ENCODE measurements at regions not wholly inside any gene's neighbourhood (a gene's known extent, or its start where the extent isn't known, plus 50 kb on each side); places are given as distances from the start of the nearest gene placed in this dataset.

DNA sequence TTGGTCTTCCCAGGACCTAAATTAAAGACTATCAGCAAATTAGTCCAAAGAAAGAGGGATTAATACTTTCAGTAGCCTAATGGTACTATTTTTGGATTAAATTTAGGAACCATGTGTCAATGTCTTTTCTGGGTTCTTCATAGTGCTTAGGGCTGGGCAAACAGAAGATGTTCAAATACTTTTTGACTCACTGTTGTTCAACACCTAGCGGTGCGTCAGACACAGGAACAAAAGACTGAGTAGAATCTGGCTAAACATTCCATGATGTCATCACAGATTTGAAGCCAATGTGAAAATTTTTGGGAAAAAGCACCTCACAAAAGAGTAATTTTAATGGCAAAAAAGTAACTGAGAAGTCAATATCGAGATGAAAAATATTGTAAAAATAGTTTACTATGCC, 544.4 kb downstream of the EFNA5 start:
- DNase-seq, result no peak

DNA sequence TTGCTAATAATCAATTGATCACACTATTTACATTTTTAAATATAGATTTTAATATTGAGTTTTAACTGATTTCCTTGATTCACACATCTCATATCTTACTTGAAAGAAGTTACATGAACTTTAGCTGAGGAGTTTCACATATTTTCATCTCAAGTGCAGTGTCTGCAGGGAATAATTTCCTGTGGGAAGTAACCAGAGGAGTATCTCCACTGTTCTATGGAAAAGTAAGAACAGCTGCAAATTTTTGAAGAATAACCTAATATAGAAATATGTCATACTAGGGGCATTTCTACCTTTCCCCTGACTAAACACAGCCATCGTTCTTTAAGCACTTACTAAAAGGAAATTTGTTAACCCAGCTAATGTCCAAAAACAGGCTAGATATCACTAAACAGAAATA, 546.4 kb downstream of the EFNA5 start:
- no peak for DNase-seq

- DNase-seq, result no peak
Observed at GRCh38 chr5:107123014-107123413, 547.7 kb downstream of the EFNA5 start.

DNA sequence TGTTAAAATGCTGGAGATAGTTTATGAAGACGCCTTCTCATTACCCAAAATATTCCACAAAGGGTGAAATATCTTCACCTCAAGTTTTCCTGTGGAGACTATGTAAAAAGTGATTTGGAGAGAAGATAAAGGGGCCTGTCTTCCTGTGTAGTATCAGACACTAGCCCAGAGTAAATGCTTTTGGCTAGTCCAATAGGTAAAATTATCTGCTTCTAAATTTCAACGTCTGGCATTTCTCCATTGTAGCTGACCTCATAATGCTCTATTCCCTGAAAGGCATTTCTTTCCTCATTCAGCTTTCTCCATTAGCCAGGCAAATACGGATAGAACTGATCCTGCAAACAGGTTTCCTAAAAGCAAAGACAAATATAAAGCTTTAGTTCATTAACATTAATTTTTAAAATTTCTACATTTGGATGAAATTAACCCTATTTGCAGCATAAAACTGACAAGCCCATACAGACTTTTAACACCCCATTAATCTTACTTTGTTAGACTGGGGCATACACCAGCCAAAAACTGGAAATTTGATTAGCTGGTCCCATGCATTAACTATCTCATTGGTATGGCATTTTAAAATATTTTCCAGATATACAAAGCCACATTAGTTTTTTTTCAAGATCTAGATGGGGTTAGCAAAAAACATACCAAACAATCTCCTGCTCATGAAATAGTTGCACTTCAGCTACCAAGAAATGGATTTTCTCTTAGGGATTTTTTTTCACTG, 548.8 kb downstream of the EFNA5 start:
- no peak for DNase-seq

- no peak for DNase-seq
Observed at GRCh38 chr5:107119656-107120055, 551.1 kb downstream of the EFNA5 start.

DNA sequence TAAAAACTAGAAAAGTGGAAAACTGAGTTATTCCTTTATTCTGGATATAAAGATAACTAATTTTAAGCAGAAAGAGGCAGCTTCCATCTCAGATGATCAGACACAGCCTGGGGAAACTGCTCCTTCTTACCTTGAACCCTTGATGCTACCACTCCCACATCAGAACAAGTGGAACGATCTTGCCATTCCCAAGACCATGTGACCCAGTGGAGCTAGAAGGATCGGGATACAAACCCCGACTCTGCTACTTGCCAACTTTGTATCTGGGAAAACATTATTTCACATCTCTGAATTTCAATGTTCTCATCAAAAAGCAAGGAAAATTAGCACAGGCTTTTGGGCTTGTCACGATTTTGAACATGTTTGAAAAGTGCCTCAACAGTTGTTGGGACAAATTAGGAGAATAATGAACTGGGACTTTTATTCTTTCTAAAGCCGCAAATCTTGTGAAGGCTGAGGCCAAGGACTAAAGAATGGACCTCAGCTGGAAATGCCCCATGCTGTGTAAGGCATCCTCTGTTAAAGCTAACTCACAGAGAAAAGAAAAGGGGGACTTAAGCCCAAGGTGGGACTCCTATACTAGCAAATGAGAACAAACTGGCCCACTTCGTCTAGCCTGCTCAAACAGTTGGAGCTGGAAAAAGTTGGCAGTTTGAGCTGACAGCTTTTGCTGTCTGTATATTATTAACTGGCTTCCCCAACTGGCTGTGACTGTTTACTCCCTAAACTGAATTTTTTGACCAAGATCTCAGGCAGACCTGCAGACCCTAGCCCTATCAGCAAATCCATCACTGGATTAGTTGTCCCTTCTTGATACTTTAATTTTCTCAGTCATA, 552.3 kb downstream of the EFNA5 start:
- DNase-seq, result no peak

DNA sequence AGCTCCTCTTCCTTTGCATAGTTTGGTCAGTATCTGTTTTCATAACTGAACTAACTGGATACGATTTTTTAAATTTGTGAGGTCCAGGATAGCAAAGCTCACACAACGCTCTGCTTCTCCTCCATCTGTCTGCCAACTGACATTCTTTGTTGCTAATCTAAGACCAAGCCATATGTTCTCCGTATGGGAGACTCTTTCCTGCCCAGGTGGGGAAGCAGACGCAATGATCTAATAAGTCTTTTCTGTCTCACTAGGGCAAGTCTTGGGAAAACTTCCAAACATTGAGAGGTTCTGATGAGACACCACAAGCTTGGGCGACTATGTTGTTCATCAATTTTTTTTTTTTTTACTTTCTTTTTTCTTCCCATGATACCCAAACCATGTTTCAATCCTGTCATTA, 558.5 kb downstream of the EFNA5 start:
- no peak for DNase-seq

DNA sequence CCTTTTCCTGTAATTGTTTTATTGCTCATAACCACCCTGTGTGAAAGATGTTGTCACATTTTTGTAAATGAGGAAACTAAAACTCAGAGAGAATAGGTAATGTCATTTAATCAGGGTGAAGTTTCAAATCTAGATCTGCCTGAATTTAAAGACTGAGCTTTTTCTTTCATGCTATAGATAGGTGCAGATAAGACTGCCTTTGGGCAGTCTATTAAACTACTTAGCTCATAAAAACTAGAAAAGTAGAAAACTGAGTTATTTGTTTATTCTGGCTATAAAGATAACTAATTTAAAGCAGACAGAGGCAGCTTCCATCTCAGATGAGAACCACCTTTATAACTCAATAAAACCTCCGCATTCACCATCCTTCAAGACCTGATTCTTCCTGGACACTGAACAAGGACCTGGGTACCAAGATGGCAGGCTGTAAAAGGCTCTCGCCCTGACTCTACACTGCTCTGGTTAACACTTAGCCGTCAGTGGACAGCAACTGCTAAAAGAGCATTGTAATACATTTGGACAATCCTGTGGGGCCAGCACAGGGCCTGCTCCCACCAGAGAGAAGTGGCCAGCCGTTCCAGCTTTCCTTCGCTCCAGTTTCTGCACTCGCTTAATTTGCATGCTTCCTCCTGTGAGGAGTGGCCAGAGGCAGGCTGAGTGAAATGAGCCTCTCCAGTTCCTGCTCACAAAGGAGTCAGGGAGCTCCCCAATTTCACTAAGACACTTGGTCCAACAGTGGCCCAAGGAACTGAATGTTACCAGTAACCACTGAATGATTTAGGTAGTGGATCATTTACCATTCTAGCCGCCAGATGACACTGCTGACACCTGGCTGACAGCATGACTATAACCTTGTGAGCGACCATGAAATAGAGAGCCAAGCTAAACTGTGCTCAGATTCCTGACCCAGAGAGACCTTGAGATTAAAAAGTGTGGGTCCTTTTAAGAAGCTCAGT, 566.4 kb downstream of the EFNA5 start:
- DNase-seq, result no peak

DNA sequence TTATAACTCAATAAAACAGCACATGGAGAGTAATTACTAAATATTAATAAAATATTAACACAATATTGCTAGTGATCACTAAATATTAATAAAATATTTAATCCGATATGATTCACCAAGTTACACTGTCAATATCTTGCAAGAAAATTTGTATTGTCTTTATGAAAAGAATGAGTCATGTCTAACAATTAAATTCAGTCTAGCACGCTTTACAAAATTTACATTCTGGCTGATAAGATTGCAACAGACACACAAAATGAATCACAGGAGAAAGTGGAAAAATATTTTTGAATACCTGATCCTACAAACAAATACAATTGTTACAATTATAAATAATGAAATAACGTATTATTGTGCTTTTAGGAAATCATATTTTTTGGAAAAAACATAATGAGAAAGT, 567.2 kb downstream of the EFNA5 start:
- no peak for DNase-seq

- DNase-seq, result no peak
Observed at GRCh38 chr5:107100121-107100520, 570.6 kb downstream of the EFNA5 start.

- no peak for DNase-seq
Observed at GRCh38 chr5:107099506-107099905, 571.2 kb downstream of the EFNA5 start.

DNA sequence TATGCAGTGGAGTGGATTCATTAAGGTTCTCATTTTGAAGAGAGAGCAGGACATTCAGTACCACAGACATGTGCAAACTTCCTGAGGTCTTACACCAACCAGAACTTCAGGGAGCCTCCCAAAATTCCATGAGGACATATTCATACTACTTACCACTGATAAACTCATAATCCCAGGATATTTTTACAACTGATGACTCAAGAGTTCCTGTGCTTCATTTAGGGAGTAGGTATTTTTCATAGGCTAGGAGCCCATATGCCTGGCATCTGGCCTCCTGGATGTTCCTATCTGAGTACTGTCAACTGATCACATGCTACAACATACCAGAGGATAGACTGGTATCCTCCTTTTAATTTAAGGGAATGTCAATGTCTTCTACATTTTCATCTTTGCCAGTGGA, 578.0 kb downstream of the EFNA5 start:
- DNase-seq, result no peak

DNA sequence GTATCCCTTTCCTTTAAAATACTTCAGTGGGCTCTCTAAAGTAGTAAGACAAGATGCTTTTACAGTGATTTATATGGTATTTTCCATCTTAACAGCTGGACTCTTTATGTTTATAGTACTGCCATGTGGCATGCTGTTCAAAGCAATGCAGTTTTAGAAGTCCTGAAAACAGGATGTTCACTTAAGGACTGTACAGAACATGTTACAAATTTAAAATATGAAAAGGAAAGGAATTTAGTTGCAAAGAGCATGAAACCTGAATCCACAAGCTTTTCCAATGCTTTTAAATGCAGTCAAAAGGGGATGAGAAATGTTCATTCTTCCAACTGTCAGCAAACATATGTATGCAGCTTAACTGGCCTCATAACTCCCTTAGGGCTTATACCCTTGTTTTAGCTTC, 580.2 kb downstream of the EFNA5 start:
- DNase-seq, result no peak

- DNase-seq, result no peak
Observed at GRCh38 chr5:107088907-107089306, 581.8 kb downstream of the EFNA5 start.

DNA sequence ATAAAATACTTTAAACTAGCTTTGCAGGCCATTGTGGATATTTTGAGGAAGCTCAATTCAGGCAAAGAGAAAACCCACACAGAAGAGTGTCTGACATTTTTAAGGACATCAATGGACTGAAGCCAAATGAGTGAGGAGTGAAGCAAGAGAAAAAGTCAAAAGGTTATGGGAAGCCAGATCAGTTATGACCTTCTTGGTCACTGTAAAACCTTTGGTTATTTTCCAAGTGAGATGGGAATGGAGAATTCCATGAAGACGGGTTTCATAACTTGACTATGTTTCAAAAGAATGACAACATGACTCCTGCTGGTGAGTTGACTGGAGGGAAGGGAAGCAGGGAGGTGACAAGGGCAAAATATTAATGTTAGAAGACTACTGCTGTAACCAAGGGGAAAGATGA, 585.2 kb downstream of the EFNA5 start:
- DNase-seq, result no peak

DNA sequence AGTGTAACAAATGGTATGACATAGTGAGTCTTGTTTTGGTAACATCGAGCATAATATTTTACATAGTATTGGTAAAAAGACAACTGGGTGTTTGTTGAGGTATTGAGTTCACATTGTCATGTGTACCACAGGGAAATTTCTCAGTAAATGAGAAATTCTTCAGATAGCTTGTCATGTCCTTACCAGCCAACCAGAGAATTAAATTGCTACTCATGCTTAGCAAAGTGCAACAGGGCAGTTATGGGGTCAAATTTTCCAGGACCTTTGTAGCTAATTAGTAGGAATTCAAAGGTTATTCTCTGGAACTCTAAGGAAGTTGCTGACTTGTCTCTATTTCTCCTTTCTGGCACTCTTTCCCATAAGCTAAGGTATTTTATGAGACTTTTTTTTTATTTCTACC, 595.7 kb downstream of the EFNA5 start:
- DNase-seq, result no peak

DNA sequence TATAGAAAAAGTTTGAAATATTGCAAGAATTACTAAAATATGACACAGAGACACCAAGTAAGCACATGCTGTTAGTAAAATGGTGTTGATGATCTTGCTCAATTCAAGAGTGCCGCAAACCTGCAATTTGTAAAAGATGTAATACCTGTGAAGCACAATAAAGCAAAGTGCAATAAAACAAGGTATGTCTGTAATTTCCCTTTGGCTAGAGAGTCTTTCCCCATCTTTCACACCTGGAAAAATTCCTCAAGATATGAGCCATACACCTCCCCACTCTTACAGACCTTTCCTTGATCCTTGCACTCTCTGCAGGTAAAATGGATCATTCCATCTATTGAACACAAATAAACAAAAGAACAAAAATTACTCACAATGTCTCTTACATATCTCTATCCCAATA, 597.8 kb downstream of the EFNA5 start:
- DNase-seq, result no peak

DNA sequence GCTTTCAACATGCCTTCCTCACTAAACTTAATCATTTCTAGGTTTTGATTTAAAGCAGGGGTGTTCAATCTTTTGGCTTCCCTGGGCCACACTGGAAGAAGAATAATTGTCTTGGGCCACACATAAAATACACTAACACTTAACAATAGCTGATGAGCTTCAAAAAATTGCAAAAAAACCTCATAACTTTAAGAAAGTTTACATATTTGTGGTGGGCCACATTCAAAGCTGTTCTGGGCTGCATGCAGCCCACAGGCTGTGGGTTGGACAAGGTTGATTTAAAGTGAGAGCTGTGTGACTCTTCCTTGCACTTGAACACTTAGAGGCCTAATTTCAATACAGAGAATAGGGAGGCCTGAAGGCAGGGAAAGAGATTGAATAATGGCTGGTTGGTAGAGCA, 598.3 kb downstream of the EFNA5 start:
- no peak for DNase-seq

DNA sequence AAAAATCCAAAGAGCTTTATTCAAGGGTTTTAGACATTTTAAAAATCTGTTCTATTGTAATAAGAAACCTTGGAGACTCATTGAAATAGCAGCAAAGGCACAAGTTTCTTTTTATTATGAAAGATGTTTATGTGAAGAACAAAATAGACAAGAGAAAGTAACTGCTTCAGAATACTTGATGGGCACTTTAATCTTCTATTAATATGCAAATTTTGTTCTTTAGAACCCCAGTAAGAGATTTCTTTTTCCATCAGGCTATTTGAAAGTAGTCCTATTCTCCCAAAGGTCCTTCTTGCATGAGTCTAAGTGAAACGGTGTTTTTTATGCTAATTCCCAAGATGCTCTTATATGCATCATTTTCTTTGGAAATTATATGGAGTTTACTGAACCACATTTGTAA, 602.0 kb downstream of the EFNA5 start:
- no peak for DNase-seq

- no peak for DNase-seq
Observed at GRCh38 chr5:107067395-107067794, 603.3 kb downstream of the EFNA5 start.

- no peak for DNase-seq
Observed at GRCh38 chr5:107063511-107063910, 607.2 kb downstream of the EFNA5 start.

- DNase-seq, result no peak
Observed at GRCh38 chr5:107058803-107059202, 611.9 kb downstream of the EFNA5 start.

DNA sequence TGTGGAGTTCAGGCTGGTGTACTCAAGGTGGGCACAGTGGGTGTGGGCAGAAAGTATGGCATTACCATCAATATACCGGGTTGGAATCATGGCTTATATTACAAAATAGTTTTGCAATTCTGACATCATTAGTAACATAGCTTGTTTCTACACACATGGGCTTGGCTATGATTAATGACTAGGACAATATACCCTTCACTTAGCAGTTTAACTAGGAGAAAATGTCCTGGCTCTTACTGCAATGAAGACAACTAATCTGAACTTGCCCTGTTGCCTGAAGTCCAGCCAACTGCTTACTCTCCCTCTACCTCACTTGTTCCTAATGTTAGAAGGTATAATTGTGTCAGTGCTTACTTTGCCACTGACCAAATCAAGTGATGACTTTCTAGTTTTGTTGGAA, 612.5 kb downstream of the EFNA5 start:
- DNase-seq, result no peak

Measured in CD4-positive, alpha-beta T cell treated with Interleukin-4 for 4 hours (primary cell).